ENCODE measurements at regions not wholly inside any gene's neighbourhood (a gene's known extent, or its start where the extent isn't known, plus 50 kb on each side); places are given as distances from the start of the nearest gene placed in this dataset.

DNA sequence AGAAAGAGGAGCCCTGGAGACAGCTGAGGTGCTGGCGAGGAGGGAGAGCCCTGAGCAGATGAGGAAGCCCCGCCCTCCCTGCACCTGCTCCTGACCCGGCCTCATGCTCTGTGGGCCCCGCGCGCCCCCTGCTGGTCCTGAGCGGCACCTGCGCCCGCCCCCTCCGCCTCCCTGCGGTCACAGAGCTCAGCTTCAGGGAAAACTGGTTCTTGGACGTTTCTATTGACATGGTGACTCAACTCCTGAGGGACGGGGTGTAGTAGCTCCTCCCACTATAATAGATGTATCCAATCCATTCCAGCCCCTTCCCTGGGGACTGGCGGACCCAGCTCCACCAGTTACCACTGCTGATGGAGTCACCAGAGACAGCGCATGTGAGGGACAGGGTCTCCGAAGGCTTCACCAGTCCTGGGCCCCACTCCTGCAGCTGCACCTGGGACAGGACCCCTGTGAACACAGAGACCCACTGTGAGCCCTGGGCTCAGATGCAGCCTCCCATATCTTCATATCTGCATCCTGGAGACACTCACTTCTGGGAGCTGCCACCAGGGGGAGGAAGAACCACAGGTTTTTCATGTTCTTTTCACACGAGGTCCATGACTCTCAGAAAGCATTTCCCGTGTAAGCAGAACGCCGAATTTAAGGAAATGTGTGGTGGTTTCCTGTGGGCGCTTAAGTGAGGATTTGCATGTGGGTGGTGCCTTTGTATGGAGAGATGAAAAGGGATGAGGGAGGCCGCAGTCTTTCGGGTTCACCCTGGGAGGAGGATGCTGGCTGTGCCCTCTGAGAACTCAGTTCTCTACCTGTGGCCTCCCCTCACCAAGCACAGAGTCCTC is 1346.4 kb downstream of the TMEM121 start:
- TF ChIP-seq, protein P1, sequence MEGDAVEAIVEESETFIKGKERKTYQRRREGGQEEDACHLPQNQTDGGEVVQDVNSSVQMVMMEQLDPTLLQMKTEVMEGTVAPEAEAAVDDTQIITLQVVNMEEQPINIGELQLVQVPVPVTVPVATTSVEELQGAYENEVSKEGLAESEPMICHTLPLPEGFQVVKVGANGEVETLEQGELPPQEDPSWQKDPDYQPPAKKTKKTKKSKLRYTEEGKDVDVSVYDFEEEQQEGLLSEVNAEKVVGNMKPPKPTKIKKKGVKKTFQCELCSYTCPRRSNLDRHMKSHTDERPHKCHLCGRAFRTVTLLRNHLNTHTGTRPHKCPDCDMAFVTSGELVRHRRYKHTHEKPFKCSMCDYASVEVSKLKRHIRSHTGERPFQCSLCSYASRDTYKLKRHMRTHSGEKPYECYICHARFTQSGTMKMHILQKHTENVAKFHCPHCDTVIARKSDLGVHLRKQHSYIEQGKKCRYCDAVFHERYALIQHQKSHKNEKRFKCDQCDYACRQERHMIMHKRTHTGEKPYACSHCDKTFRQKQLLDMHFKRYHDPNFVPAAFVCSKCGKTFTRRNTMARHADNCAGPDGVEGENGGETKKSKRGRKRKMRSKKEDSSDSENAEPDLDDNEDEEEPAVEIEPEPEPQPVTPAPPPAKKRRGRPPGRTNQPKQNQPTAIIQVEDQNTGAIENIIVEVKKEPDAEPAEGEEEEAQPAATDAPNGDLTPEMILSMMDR (IDR thresholded peaks at IDR 0.05; ENCODE audit: control extremely low read depth in 1 of 3, insufficient read depth in 1 of 3, low read depth in 1 of 3, low read length in 3 of 3) = no peak; a peak in 1 of 4 replicates
- TF ChIP-seq, protein P2, sequence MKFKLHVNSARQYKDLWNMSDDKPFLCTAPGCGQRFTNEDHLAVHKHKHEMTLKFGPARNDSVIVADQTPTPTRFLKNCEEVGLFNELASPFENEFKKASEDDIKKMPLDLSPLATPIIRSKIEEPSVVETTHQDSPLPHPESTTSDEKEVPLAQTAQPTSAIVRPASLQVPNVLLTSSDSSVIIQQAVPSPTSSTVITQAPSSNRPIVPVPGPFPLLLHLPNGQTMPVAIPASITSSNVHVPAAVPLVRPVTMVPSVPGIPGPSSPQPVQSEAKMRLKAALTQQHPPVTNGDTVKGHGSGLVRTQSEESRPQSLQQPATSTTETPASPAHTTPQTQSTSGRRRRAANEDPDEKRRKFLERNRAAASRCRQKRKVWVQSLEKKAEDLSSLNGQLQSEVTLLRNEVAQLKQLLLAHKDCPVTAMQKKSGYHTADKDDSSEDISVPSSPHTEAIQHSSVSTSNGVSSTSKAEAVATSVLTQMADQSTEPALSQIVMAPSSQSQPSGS (IDR thresholded peaks at IDR 0.05; ENCODE audit: low read length) = no peak
- no peak for TF ChIP-seq SIN3A (conservative IDR thresholded peaks at IDR 0.05 in 1 of 2, IDR thresholded peaks at IDR 0.05 in 1 of 2; ENCODE audit: low read depth in 1 of 2, low read length in 2 of 2)
- TF ChIP-seq SUZ12 (IDR thresholded peaks at IDR 0.05; ENCODE audit: low read length) = no peak
- TF ChIP-seq USF2 (IDR thresholded peaks at IDR 0.05; ENCODE audit: low read length) = no peak
- TF ChIP-seq EZH2 (IDR thresholded peaks at IDR 0.05; ENCODE audit: low read depth, low read length, severe bottlenecking) = no peak
- no peak for TF ChIP-seq GTF2F1 (IDR thresholded peaks at IDR 0.05; ENCODE audit: borderline replicate concordance, low read depth, low read length)
- no peak for TF ChIP-seq POLR2A (IDR thresholded peaks at IDR 0.05; ENCODE audit: control extremely low read depth in 1 of 2, low read depth in 2 of 2, low read length in 2 of 2)

All from H1 (cell line).